ENCODE measurements at regions not wholly inside any gene's neighbourhood (a gene's known extent, or its start where the extent isn't known, plus 50 kb on each side); places are given as distances from the start of the nearest gene placed in this dataset.

DNA sequence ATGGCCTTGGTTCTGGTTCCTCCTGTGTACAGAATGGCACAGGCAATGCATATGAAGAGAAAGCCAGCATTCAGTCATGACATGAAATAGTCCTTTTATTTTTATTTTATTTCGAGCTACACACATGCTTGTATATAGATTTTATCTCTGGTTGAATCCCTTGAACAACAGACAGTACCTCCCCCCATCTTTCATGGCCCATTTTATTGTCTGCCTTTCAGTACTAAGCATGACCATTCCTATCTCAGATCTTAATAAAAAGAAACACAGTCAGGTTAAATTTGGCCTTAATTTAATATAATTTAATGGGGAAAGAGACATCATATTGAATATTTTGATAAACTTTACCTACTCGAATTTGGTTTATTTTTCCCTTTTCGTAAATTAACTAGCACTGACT is 76.4 kb upstream of the VANGL1 start (continued):
- TF ChIP-seq, protein P1, sequence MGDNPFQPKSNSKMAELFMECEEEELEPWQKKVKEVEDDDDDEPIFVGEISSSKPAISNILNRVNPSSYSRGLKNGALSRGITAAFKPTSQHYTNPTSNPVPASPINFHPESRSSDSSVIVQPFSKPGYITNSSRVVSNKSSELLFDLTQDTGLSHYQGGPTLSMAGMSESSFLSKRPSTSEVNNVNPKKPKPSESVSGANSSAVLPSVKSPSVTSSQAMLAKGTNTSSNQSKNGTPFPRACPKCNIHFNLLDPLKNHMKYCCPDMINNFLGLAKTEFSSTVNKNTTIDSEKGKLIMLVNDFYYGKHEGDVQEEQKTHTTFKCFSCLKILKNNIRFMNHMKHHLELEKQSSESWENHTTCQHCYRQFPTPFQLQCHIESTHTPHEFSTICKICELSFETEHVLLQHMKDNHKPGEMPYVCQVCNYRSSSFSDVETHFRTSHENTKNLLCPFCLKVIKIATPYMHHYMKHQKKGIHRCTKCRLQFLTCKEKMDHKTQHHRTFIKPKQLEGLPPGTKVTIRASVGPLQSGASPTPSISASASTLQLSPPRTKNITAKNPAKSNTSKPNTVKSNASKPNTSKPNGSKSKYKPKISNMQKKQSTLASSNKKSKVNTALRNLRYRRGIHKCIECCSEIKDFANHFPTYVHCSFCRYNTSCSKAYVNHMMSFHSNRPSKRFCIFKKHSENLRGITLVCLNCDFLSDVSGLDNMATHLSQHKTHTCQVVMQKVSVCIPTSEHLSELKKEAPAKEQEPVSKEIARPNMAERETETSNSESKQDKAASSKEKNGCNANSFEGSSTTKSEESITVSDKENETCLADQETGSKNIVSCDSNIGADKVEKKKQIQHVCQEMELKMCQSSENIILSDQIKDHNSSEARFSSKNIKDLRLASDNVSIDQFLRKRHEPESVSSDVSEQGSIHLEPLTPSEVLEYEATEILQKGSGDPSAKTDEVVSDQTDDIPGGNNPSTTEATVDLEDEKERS (tag by site-specific recombination; IDR thresholded peaks at IDR 0.05) = no peak
- TF ChIP-seq ZEB2 (tag by site-specific recombination; IDR thresholded peaks at IDR 0.05) (no peak), ZNF596 (tag by site-specific recombination; IDR thresholded peaks at IDR 0.05) (no peak), ZNF112 (tag by site-specific recombination; IDR thresholded peaks at IDR 0.05) (no peak), ZNF146 (tag by site-specific recombination; IDR thresholded peaks at IDR 0.05) (no peak), ZNF138 (tag by site-specific recombination; IDR thresholded peaks at IDR 0.05; ENCODE audit: borderline replicate concordance) (no peak)

DNA sequence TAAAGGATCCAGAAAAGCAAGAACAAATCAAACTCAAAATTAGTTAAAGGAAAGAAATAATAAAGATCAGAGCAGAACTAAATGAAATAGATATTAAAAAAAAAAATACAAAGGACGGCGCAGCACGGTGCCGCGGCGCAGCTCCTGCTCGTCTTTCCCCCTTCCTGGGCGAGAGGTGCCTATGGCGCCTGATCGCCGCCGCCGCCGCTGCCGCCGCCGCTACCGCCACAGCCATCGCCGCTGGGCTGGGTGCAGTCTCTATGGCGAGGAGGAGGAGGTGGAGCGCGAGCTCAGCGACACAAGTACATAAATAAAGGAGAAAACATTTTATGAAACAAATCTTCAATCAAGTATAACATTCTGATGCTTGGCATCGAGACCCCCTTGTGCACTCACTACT is 77.6 kb upstream of the VANGL1 start:
- H3K36me3 ChIP-seq (ENCODE audit: control insufficient read depth in 2 of 2, insufficient read depth in 1 of 2, low read length in 2 of 2) = no peaks in the 10 kb centered on the region
- TF ChIP-seq ZNF600 (tag by site-specific recombination; IDR thresholded peaks at IDR 0.05) (no peak), ZNF560 (tag by site-specific recombination; IDR thresholded peaks at IDR 0.05; ENCODE audit: borderline replicate concordance) (peak; percentile 74; the same call in 1 of the 2 replicates), ZNF121 (tag by site-specific recombination; IDR thresholded peaks at IDR 0.05) (no peak), ZNF335 (tag by site-specific recombination; conservative IDR thresholded peaks at IDR 0.05) (peak; percentile 62), ZNF777 (tag by site-specific recombination; IDR thresholded peaks at IDR 0.05; ENCODE audit: borderline replicate concordance) (no peak)
- H3K27ac ChIP-seq (ENCODE audit: extremely low read depth, low read depth, low read length) = no peak overlapping the region
- ChIA-PET CTCF (interaction anchor here (1.1 to 1.8 kb wide), 2 partner anchors 17 to 31 kb away, joined by 3 to 4 read pairs; no protein-coding TSS in a partner anchor), POLR2A (no interaction called here)
- H3K9me3 ChIP-seq (ENCODE audit: control insufficient read depth, insufficient read depth, low read depth, low read length) = no peaks in the 10 kb centered on the region
- no peaks in the 10 kb centered on the region for H3K4me1 ChIP-seq (ENCODE audit: control insufficient read depth, insufficient read depth, low read length)
- peak overlapping the region; percentile 18 for H3K4me3 ChIP-seq (ENCODE audit: low read depth, low read length)

DNA sequence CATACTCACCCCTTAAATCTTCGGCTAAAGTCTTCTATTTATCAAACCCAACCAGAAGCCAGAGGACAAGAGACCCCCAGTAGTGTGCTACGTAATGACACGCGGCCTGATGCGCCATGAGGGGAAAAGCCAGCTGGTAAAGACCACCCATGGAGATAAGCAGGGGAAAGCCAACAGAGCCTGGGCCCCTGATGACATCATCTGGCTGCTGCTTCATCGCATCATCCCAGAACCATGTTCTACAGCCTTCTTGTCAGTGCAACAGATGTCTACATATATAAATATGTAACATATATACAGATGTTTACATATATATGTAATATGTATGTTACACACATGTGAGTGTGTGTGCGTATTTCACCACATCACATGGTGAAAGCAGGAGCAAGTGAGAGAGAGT is 81.7 kb upstream of the VANGL1 start:
- Histone ChIP-seq H3K36me3 (ENCODE audit: control insufficient read depth in 2 of 2, insufficient read depth in 1 of 2, low read length in 2 of 2) (no peaks in the 10 kb centered on the region), H3K9me3 (ENCODE audit: control insufficient read depth, insufficient read depth, low read depth, low read length) (no peaks in the 10 kb centered on the region), H3K4me3 (ENCODE audit: low read depth, low read length) (no peak overlapping the region), H3K27ac (ENCODE audit: extremely low read depth, low read depth, low read length) (no peak overlapping the region), H3K4me1 (ENCODE audit: control insufficient read depth, insufficient read depth, low read length) (no peaks in the 10 kb centered on the region)
- POLR2A ChIA-PET = no interaction called here
- CTCF ChIA-PET = interaction anchor here (0.6 to 1.0 kb wide), 2 partner anchors 147 to 682 kb away, joined by 4 to 6 read pairs; no protein-coding TSS in a partner anchor
- TF ChIP-seq ZNF843 (tag by site-specific recombination; IDR thresholded peaks at IDR 0.05) = no peak
- TF ChIP-seq ZNF398 (tag by site-specific recombination; IDR thresholded peaks at IDR 0.05) = 0 out of 2 replicates have a peak, but pooled peaks have one; percentile 20
- TF ChIP-seq BCL11B (tag by site-specific recombination; IDR thresholded peaks at IDR 0.05; ENCODE audit: low read depth) = no peak
- TF ChIP-seq ZNF169 (tag by site-specific recombination; IDR thresholded peaks at IDR 0.05) = no peak
- TF ChIP-seq ZNF19 (tag by site-specific recombination; IDR thresholded peaks at IDR 0.05; ENCODE audit: low read depth) = no peak
- TF ChIP-seq ZNF830 (tag by site-specific recombination; IDR thresholded peaks at IDR 0.05; ENCODE audit: low read depth) = no peak
- TF ChIP-seq ZNF626 (tag by site-specific recombination; IDR thresholded peaks at IDR 0.05) = no peak
- TF ChIP-seq ZNF37A (tag by site-specific recombination; IDR thresholded peaks at IDR 0.05) = no peak
- TF ChIP-seq, protein P2, sequence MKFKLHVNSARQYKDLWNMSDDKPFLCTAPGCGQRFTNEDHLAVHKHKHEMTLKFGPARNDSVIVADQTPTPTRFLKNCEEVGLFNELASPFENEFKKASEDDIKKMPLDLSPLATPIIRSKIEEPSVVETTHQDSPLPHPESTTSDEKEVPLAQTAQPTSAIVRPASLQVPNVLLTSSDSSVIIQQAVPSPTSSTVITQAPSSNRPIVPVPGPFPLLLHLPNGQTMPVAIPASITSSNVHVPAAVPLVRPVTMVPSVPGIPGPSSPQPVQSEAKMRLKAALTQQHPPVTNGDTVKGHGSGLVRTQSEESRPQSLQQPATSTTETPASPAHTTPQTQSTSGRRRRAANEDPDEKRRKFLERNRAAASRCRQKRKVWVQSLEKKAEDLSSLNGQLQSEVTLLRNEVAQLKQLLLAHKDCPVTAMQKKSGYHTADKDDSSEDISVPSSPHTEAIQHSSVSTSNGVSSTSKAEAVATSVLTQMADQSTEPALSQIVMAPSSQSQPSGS (tag by site-specific recombination; IDR thresholded peaks at IDR 0.05; ENCODE audit: low read depth) = peak; percentile 48; the same call in 1 of the 2 replicates
- TF ChIP-seq ZBTB8A (tag by site-specific recombination; IDR thresholded peaks at IDR 0.05) = no peak
- TF ChIP-seq ZNF426 (tag by site-specific recombination; IDR thresholded peaks at IDR 0.05) = no peak
- TF ChIP-seq GLIS2 (tag by site-specific recombination; IDR thresholded peaks at IDR 0.05) = no peak
- TF ChIP-seq ZNF629 (tag by site-specific recombination; IDR thresholded peaks at IDR 0.05) = peak; percentile 49; the same call in 1 of the 2 replicates
- TF ChIP-seq ZNF677 (tag by site-specific recombination; IDR thresholded peaks at IDR 0.05) = no peak
- no peak for TF ChIP-seq ZNF248 (tag by site-specific recombination; IDR thresholded peaks at IDR 0.05)
- TF ChIP-seq ZNF585B (tag by site-specific recombination; IDR thresholded peaks at IDR 0.05) = no peak
- TF ChIP-seq ZNF18 (tag by site-specific recombination; IDR thresholded peaks at IDR 0.05) = no peak
